ENCODE measurements at regions not wholly inside any gene's neighbourhood (a gene's known extent, or its start where the extent isn't known, plus 50 kb on each side); places are given as distances from the start of the nearest gene placed in this dataset.

- Histone ChIP-seq H3K36me3 (ENCODE audit: insufficient read depth, low read length, poor library complexity, severe bottlenecking) (no peaks in the 10 kb centered on the region), H3K4me1 (ENCODE audit: insufficient read depth, low read length, poor library complexity, severe bottlenecking) (peaks cover 4% of the 10 kb centered on the region), H3K27ac (ENCODE audit: low read depth, low read length, poor library complexity, severe bottlenecking) (no peak overlapping the region), H3K4me3 (ENCODE audit: low read depth, low read length, poor library complexity, severe bottlenecking) (no peak overlapping the region), H3K27me3 (replicated peaks; ENCODE audit: insufficient read depth, low read depth, low read length, poor library complexity) (no peaks in the 10 kb centered on the region), H3K9me3 (ENCODE audit: low read depth, low read length, poor library complexity, severe bottlenecking) (no peaks in the 10 kb centered on the region)
- no peak for TF ChIP-seq CTCF (conservative IDR thresholded peaks at IDR 0.05; ENCODE audit: low read depth, low read length)
- TF ChIP-seq EZH2 (IDR thresholded peaks at IDR 0.05; ENCODE audit: borderline replicate concordance, low read depth, low read length, poor library complexity, severe bottlenecking): no peak
- ChIA-PET POLR2A (ENCODE audit: low non-redundant PET) (no interaction called here), CTCF (no interaction called here)
- no TSS peak for BruUV-seq (replicated peaks)
- DNase-seq (ENCODE audit: low spot score): no peak
- intact Hi-C loops (cut with micrococcal nuclease; ENCODE audit: unreplicated experiment): no loop called here
Measured at GRCh38 chr3:170766823-170767575, 103.0 kb downstream of the RPL22L1 start.

GRCh38 chr3:170766253-170766652 lies 103.7 kb downstream of the RPL22L1 start:
- DNase-seq (ENCODE audit: low spot score): no peak

GRCh38 chr3:170765419-170766078 lies 104.4 kb downstream of the RPL22L1 start:
- no peaks in the 10 kb centered on the region for H3K27me3 ChIP-seq (replicated peaks; ENCODE audit: insufficient read depth, low read depth, low read length, poor library complexity)

More at GRCh38 chr3:170766253-170766652, 103.7 kb downstream of the RPL22L1 start:
- H3K4me1 ChIP-seq (ENCODE audit: insufficient read depth, low read length, poor library complexity, severe bottlenecking): peaks cover 4% of the 10 kb centered on the region
- no peaks in the 10 kb centered on the region for H3K9me3 ChIP-seq (ENCODE audit: low read depth, low read length, poor library complexity, severe bottlenecking)
- H3K27ac ChIP-seq (ENCODE audit: low read depth, low read length, poor library complexity, severe bottlenecking): no peak overlapping the region
- POLR2A ChIA-PET (ENCODE audit: low non-redundant PET): no interaction called here
- TF ChIP-seq CTCF (conservative IDR thresholded peaks at IDR 0.05; ENCODE audit: low read depth, low read length): no peak
- no peak for TF ChIP-seq EZH2 (IDR thresholded peaks at IDR 0.05; ENCODE audit: borderline replicate concordance, low read depth, low read length, poor library complexity, severe bottlenecking)
- BruUV-seq (replicated peaks): no TSS peak
- no peaks in the 10 kb centered on the region for H3K27me3 ChIP-seq (replicated peaks; ENCODE audit: insufficient read depth, low read depth, low read length, poor library complexity)
- CTCF ChIA-PET: no interaction called here
- intact Hi-C loops (cut with micrococcal nuclease; ENCODE audit: unreplicated experiment): no loop called here
- H3K36me3 ChIP-seq (ENCODE audit: insufficient read depth, low read length, poor library complexity, severe bottlenecking): no peaks in the 10 kb centered on the region
- H3K4me3 ChIP-seq (ENCODE audit: low read depth, low read length, poor library complexity, severe bottlenecking): no peak overlapping the region

More at GRCh38 chr3:170765419-170766078, 104.4 kb downstream of the RPL22L1 start:
- POLR2A ChIA-PET (ENCODE audit: low non-redundant PET): no interaction called here
- Histone ChIP-seq H3K4me3 (ENCODE audit: low read depth, low read length, poor library complexity, severe bottlenecking) (no peak overlapping the region), H3K4me1 (ENCODE audit: insufficient read depth, low read length, poor library complexity, severe bottlenecking) (peaks cover 4% of the 10 kb centered on the region), H3K9me3 (ENCODE audit: low read depth, low read length, poor library complexity, severe bottlenecking) (no peaks in the 10 kb centered on the region), H3K27ac (ENCODE audit: low read depth, low read length, poor library complexity, severe bottlenecking) (no peak overlapping the region), H3K36me3 (ENCODE audit: insufficient read depth, low read length, poor library complexity, severe bottlenecking) (no peaks in the 10 kb centered on the region)
- no peak for TF ChIP-seq EZH2 (IDR thresholded peaks at IDR 0.05; ENCODE audit: borderline replicate concordance, low read depth, low read length, poor library complexity, severe bottlenecking)
- TF ChIP-seq CTCF (conservative IDR thresholded peaks at IDR 0.05; ENCODE audit: low read depth, low read length): no peak
- DNase-seq (ENCODE audit: low spot score): no peak
- CTCF ChIA-PET: no interaction called here
- intact Hi-C loops (cut with micrococcal nuclease; ENCODE audit: unreplicated experiment): no loop called here
- BruUV-seq (replicated peaks): no TSS peak

Measured in A673 (cell line).